HG03066 (cell line): ENCODE measurements at regions not wholly inside any gene's neighbourhood (a gene's known extent, or its start where the extent isn't known, plus 50 kb on each side); places are given as distances from the start of the nearest gene placed in this dataset.

ENCODE experiments used
- ATAC-seq: cut with Tn5 transposase; IDR thresholded peaks from one replicate; pipeline ENCODE4 v1.9.1; 2021; ENCODE audit warnings: low read depth; ENCODE audit not compliant: unreplicated experiment

DNA sequence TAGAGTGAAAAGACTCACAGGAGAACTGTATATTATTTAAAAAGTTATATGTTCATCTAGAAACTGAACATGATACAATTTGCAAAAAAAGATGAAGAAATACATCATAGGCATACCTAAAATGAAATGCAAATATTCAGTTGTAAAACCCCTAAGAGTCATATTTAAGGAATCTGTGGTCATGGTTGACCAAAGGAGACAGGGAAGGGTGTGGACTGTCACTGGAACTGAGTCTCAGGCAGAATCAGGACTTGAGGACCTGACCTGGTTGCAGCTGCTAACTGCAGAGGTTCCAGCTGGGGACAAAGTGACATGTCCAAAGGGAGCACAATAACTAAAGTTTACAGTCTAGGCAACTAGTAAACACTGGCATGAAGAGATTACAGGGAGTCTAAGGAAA is 211.3 kb upstream of the RAG2 start:
- ATAC-seq: no peak

GRCh38 chr11:36807871-36808270 is 209.8 kb upstream of the RAG2 start:
- no peak for ATAC-seq

- ATAC-seq: no peak
Observed at GRCh38 chr11:36803084-36803483, 205.0 kb upstream of the RAG2 start.

DNA sequence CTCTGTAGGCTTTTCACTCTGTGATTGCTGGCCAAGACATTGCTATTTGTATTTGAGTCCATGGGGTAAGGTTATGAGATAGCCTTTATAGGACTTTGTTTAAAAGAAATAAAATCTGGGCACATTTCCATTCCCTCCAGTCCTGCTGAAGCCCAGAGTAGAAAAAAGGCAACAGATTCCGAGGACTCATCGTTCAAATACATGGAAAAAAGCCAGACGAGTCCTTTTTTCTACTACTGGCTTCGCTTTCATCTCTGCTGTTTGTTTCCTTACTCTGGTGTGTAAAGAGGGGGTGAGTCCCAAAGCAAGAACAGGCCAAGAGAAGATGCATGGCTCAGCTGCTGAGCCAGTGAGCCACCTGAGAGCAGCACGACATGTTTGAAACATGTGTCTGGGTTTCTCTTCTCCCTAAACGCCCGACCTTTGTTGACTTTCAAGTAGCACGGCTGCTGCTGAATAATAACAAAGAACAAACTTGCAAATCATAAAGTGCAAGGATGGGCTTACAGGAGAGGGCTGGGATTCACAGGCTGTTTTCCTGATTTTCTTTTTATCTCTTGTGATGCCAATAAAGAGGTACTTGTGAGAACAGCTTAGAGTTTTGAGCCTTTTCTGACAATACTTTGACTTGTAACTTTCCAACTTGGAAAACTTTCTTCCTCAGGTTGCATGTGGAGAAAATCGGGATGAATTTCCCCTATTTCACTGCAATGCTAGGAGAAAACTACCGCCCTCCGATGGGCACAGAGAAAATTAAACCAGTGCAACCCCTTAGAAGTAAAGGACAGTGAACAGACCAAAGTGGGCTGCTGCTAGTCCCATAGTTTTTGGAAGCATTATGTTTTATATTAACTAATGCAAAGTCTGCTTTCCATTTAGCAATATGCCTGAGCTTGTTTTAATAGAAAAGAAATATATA is 195.2 kb upstream of the RAG2 start:
- no peak for ATAC-seq

DNA sequence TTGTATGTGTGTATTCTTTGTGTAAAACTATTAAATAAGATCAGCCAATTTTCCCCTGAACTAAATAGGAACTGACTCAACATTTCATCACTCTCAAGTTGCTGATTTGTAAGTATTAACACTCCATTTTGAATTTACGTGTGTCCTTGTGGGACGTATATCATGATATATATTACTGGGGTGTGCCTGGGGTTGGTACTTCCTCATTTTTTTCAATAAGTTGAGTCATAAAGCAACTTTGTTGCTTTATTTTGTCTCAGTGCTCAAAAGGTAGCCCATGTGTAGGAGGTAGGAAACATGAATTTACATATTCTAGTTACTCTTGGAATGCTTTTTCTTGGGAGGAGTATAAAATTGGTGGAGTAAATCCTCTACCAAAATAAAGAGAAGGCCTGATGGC is 193.9 kb upstream of the RAG2 start:
- ATAC-seq: no peak

GRCh38 chr11:36790526-36790925 is 192.5 kb upstream of the RAG2 start:
- ATAC-seq: no peak

GRCh38 chr11:36783808-36784207 is 185.8 kb upstream of the RAG2 start:
- ATAC-seq: no peak

DNA sequence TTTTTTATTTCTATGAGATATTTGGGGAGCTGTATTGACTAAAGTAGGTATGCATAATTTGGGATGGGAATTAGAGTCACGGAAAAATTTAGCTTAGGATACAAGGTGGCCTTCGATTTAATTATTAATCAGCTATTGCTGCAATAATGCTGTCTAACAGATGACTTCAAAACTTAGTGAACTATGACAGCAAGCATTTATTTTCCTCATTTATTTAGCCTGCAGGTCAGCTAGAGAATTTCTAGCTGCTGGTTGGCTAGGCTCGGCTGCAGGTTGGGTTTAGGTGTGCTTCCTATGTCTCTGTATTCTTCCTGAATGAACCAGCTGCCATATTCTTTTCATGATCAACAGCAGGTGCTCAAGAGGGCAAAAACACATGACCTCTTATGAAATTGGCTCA is 181.8 kb upstream of the RAG2 start:
- no peak for ATAC-seq

GRCh38 chr11:36777311-36777710 is 179.3 kb upstream of the RAG2 start:
- ATAC-seq: no peak

- ATAC-seq: no peak
Observed at GRCh38 chr11:36775756-36776155, 177.7 kb upstream of the RAG2 start.

DNA sequence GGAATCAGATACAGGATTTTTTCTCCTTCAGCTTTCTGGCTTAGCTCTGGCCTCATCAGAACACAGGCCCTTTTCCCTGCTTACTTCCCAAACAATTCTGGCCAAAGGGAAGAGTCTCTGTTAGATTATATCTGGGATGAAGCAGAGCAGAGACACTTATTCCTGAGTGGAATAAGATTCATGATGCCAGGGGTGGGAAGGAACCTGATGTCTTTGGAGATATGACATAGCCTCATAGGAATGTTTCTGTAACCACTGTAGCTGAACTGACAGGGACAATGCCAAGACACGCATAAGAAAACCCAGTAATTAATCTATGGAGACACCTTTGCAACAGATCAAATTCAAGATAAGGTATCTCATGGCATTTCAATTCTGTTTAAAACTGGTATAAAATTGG is 177.1 kb upstream of the RAG2 start:
- ATAC-seq: no peak

GRCh38 chr11:36774603-36775002 is 176.6 kb upstream of the RAG2 start:
- ATAC-seq: no peak

- ATAC-seq: no peak
Observed at GRCh38 chr11:36763187-36763586, 165.2 kb upstream of the RAG2 start.

GRCh38 chr11:36757075-36757474 is 159.0 kb upstream of the RAG2 start:
- ATAC-seq: no peak

GRCh38 chr11:36753960-36754359 is 155.9 kb upstream of the RAG2 start:
- ATAC-seq: no peak

- ATAC-seq: no peak
Observed at GRCh38 chr11:36751996-36752395, 154.0 kb upstream of the RAG2 start.

GRCh38 chr11:36751335-36751781 is 153.3 kb upstream of the RAG2 start:
- no peak for ATAC-seq

DNA sequence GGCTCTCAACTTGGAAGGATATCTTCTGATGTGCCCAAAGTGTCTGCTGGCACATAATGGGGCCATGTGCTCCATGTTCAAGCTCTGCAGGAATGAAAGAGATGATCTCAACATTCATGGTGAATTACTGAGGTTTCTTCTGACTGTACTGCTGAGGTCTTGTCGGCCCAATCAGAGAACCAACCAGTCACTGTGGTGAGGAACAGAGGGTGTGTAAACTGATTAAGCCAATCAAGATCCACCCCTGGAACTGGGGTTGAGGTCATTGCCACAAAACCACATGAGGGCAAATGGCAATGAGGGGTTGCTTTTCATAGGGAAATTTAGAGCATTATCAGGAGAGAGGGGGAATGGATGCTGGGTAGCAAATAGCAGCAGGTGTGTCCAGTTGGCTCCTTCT is 152.3 kb upstream of the RAG2 start:
- ATAC-seq: no peak

DNA sequence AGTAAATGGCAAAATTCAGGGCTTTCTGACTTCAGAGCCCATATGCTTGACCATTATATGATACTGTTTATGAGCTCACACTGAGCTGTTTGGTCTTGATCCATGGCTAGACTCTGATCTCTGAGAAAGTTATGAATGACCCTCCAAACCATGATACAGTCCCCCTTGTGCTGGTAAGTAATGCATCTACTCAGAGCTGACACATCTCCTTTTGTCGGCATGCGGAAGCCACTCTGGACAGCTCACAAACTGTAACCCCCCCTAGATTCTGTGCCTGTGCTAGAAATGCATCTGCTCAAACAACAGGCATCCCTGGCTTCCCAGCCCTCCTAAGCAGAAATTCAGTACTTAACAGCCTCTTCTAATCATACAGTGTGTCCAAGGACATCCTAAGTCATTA is 150.8 kb upstream of the RAG2 start:
- no peak for ATAC-seq

DNA sequence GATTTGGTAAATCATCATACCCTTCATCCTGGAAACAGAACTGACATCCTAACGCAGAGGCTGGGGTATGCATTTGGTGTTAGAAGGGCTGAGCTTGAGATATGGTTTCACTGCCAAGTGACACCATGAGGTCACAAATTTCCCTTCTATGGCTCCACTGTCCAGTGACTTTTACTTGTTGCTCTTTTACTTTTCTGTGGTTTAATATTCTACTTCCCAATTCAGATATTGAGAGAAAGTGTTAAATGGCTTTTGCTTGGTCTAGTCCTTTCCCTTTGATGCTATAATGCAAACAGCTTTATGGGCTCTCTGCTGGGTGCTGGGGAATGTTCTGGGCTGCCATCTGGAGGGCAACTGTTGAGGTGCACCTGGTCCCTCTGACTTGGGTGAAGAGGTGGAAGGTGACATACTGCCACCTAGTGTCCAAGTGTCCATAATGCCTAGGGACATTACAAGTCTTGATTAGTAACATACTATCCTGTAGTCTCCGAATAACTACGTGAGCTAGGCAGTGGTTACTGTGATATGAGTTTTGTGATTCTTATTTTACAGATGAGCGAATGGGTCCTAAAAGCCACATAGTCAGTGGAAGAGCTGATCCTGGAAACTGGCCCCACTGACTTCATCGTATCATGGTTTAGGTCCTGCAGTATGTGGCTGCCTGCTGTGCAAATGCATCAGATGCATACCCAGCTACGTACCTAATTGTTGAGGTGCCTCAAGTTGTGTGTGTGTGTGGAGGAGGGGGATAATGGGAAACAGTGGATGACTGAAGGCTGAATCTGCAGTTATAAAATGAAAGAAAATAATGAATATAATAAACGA is 149.1 kb upstream of the RAG2 start:
- ATAC-seq: peak; percentile 88

- no peak for ATAC-seq
Observed at GRCh38 chr11:36744375-36745168, 146.5 kb upstream of the RAG2 start.
